ENCODE measurements at regions not wholly inside any gene's neighbourhood (a gene's known extent, or its start where the extent isn't known, plus 50 kb on each side); places are given as distances from the start of the nearest gene placed in this dataset.

GRCh38 chr6:88358846-88359245 lies 192.7 kb upstream of the CNR1 start:
- DNase-seq (ENCODE audit: low read depth): peak; percentile 43

- DNase-seq (ENCODE audit: low read depth): peak; percentile 7
Observed at GRCh38 chr6:88349511-88349910, 183.4 kb upstream of the CNR1 start.

GRCh38 chr6:88342336-88342735 lies 176.2 kb upstream of the CNR1 start:
- no peak for DNase-seq (ENCODE audit: low read depth)

- DNase-seq (ENCODE audit: low read depth): peak; percentile 52
Observed at GRCh38 chr6:88339761-88340160, 173.6 kb upstream of the CNR1 start.

- no peak for DNase-seq (ENCODE audit: low read depth)
Observed at GRCh38 chr6:88321306-88321705, 155.2 kb upstream of the CNR1 start.

- DNase-seq (ENCODE audit: low read depth): no peak
Observed at GRCh38 chr6:88311561-88311960, 145.4 kb upstream of the CNR1 start.

GRCh38 chr6:88304520-88304919 lies 138.4 kb upstream of the CNR1 start:
- no peak for DNase-seq (ENCODE audit: low read depth)

- DNase-seq (ENCODE audit: low read depth): peak; percentile 48
Observed at GRCh38 chr6:88302769-88303225, 136.7 kb upstream of the CNR1 start.

- DNase-seq (ENCODE audit: low read depth): peak; percentile 15
Observed at GRCh38 chr6:88301888-88302768, 136.0 kb upstream of the CNR1 start.

GRCh38 chr6:88301256-88301655 lies 135.1 kb upstream of the CNR1 start:
- DNase-seq (ENCODE audit: low read depth): no peak

- peak; percentile 46 for DNase-seq (ENCODE audit: low read depth)
Observed at GRCh38 chr6:88298066-88298845, 132.1 kb upstream of the CNR1 start.

GRCh38 chr6:88296694-88297093 lies 130.5 kb upstream of the CNR1 start:
- no peak for DNase-seq (ENCODE audit: low read depth)

GRCh38 chr6:88295663-88296062 lies 129.5 kb upstream of the CNR1 start:
- DNase-seq (ENCODE audit: low read depth): no peak

- DNase-seq (ENCODE audit: low read depth): no peak
Observed at GRCh38 chr6:88294702-88295101, 128.6 kb upstream of the CNR1 start.

GRCh38 chr6:88290411-88290810 lies 124.3 kb upstream of the CNR1 start:
- no peak for DNase-seq (ENCODE audit: low read depth)

- DNase-seq (ENCODE audit: low read depth): no peak
Observed at GRCh38 chr6:88287696-88288095, 121.5 kb upstream of the CNR1 start.

GRCh38 chr6:88276331-88276730 lies 110.2 kb upstream of the CNR1 start:
- DNase-seq (ENCODE audit: low read depth): no peak

GRCh38 chr6:88268508-88268907 lies 102.4 kb upstream of the CNR1 start:
- DNase-seq (ENCODE audit: low read depth): no peak

GRCh38 chr6:88266126-88266525 lies 100.0 kb upstream of the CNR1 start:
- no peak for DNase-seq (ENCODE audit: low read depth)

GRCh38 chr6:88263591-88263990 lies 97.4 kb upstream of the CNR1 start:
- no peak for DNase-seq (ENCODE audit: low read depth)

- no peak for DNase-seq (ENCODE audit: low read depth)
Observed at GRCh38 chr6:88262332-88262731, 96.2 kb upstream of the CNR1 start.

- DNase-seq (ENCODE audit: low read depth): no peak
Observed at GRCh38 chr6:88251301-88251700, 85.2 kb upstream of the CNR1 start.
